HepG2 (cell line): ENCODE measurements at regions not wholly inside any gene's neighbourhood (a gene's known extent, or its start where the extent isn't known, plus 50 kb on each side); places are given as distances from the start of the nearest gene placed in this dataset.
A peak's percentile ranks its signal among the peaks of the same experiment; 100 is the strongest.

Experiments
- CCDC6 ChIP-seq: sonication (generic); formaldehyde crosslinking; IDR thresholded peaks from 2 replicates; pipeline ENCODE4 v1.8.1; 2022; ENCODE audit warnings: mild to moderate bottlenecking, missing genetic modification reagents, moderate library complexity
- DR1 ChIP-seq: sonication (generic); formaldehyde crosslinking; IDR thresholded peaks from 2 replicates; pipeline ENCODE4 v1.8.0; 2021; ENCODE audit warnings: mild to moderate bottlenecking, missing genetic modification reagents, inconsistent platforms
- GLI4 ChIP-seq: sonication (generic); formaldehyde crosslinking; IDR thresholded peaks from 2 replicates; pipeline ENCODE4 v1.5.1; 2020; ENCODE audit warnings: missing genetic modification reagents, mild to moderate bottlenecking, moderate library complexity, borderline replicate concordance
- KLF13 ChIP-seq: sonication (generic); formaldehyde crosslinking; IDR thresholded peaks from 2 replicates; pipeline ENCODE4 v1.4.0; 2020; ENCODE audit warnings: mild to moderate bottlenecking, missing genetic modification reagents
- MIER3 ChIP-seq: IDR thresholded peaks from 2 replicates; pipeline ENCODE4 v1.6.1; 2016; ENCODE audit warnings: missing compliant biosample characterization, borderline replicate concordance
- NAIF1 ChIP-seq: sonication (generic); formaldehyde crosslinking; IDR thresholded peaks from 2 replicates; pipeline ENCODE4 v1.5.0; 2020; ENCODE audit warnings: mild to moderate bottlenecking, missing genetic modification reagents, borderline replicate concordance
- POLR2AphosphoS5 ChIP-seq: IDR thresholded peaks from 2 replicates; pipeline ENCODE4 v1.6.1; 2012; ENCODE audit warnings: low read depth, low read length
- SIX1 ChIP-seq: sonication (generic); formaldehyde crosslinking; IDR thresholded peaks from 2 replicates; pipeline ENCODE4 v1.4.0; 2020; ENCODE audit warnings: missing genetic modification reagents, borderline replicate concordance
- SRF ChIP-seq: IDR thresholded peaks from 2 replicates; pipeline ENCODE4 v1.6.1; 2011; ENCODE audit warnings: mild to moderate bottlenecking, low read depth, low read length, moderate library complexity
- ZMYM4 ChIP-seq: sonication (generic); formaldehyde crosslinking; IDR thresholded peaks from 2 replicates; pipeline ENCODE4 v1.8.1; 2023; ENCODE audit warnings: mild to moderate bottlenecking, missing genetic modification reagents
- ZNF547 ChIP-seq: sonication (generic); formaldehyde crosslinking; IDR thresholded peaks from 2 replicates; pipeline ENCODE4 v1.5.1; 2020; ENCODE audit warnings: mild to moderate bottlenecking, missing genetic modification reagents
- ZNF709 ChIP-seq: sonication (generic); formaldehyde crosslinking; IDR thresholded peaks from 2 replicates; pipeline ENCODE4 v1.5.0; 2020; ENCODE audit warnings: mild to moderate bottlenecking, missing genetic modification reagents
- ZNF747 ChIP-seq: sonication (generic); formaldehyde crosslinking; IDR thresholded peaks from 2 replicates; pipeline ENCODE4 v1.8.1; 2023; ENCODE audit warnings: missing genetic modification reagents, mild to moderate bottlenecking, borderline replicate concordance
- ZNF83 ChIP-seq: sonication (generic); formaldehyde crosslinking; IDR thresholded peaks from 2 replicates; pipeline ENCODE4 v1.4.0; 2020; ENCODE audit warnings: missing genetic modification reagents, mild to moderate bottlenecking, borderline replicate concordance
- ZSCAN30 ChIP-seq: sonication (generic); formaldehyde crosslinking; IDR thresholded peaks from 2 replicates; pipeline ENCODE4 v1.5.0; 2020; ENCODE audit warnings: mild to moderate bottlenecking, missing genetic modification reagents
- TF ChIP-seq, protein P1 (sequence below): sonication (generic); formaldehyde crosslinking; IDR thresholded peaks from 2 replicates; pipeline ENCODE4 v1.4.0; 2020; ENCODE audit warnings: missing genetic modification reagents
- TF ChIP-seq, protein P2 (sequence below): IDR thresholded peaks from 2 replicates; pipeline ENCODE4 v1.6.1; 2012; ENCODE audit warnings: low read depth, low read length, improper control_type of control experiment
- TF ChIP-seq, protein P3 (sequence below), 2 experiments: sonication (generic) in 1 of 2; formaldehyde crosslinking in 1 of 2; IDR thresholded peaks; 2 replicates each; pipeline versions ENCODE4 v1.4.0 to v1.6.1; 2016 to 2020; ENCODE audit warnings: borderline replicate concordance in 1 of 2, low read depth in 1 of 2, mild to moderate bottlenecking in 1 of 2, missing genetic modification reagents in 1 of 2
- TF ChIP-seq, protein P4 (sequence below): sonication (generic); formaldehyde crosslinking; conservative IDR thresholded peaks from 2 replicates; pipeline ENCODE4 v1.8.0; 2022; ENCODE audit warnings: missing genetic modification reagents

DNA sequence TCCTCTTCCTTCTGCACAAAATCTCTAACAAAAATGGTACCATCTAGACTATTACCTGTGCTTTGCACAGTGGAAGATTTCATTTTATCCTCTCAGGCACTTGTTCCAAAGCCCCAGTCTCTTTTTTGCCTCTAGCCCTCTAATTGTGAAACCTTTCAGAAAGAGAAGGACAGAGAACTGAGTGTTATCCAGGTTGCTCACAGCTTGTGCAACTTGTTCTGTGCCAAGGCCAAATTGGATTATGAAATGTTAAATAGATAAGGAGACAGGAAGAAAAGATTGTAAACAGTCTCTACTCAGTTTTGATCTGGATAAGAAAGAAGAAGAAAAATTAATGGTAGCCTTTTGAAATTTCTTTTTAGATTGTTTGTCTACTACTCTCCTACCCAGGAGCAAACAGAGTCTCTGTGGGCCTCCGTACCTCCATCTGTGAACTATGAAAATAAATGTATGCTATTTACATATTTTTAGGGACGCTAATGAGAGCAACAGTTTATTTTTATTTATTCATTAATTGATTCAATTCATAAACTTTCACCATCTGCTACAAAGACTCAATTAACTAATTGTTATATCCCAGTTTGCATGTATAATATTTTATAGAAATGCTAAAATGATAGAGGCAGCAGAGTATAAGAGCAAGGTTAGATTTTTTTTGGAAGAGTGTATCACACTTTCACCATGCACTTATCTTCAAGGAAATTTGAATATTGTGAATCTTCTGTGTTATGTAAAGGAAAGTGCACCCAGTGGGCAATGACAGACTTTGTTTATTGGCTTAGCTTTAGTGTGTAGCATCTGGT is 339.0 kb upstream of the ETAA1 start (continued):
- TF ChIP-seq, protein P1, sequence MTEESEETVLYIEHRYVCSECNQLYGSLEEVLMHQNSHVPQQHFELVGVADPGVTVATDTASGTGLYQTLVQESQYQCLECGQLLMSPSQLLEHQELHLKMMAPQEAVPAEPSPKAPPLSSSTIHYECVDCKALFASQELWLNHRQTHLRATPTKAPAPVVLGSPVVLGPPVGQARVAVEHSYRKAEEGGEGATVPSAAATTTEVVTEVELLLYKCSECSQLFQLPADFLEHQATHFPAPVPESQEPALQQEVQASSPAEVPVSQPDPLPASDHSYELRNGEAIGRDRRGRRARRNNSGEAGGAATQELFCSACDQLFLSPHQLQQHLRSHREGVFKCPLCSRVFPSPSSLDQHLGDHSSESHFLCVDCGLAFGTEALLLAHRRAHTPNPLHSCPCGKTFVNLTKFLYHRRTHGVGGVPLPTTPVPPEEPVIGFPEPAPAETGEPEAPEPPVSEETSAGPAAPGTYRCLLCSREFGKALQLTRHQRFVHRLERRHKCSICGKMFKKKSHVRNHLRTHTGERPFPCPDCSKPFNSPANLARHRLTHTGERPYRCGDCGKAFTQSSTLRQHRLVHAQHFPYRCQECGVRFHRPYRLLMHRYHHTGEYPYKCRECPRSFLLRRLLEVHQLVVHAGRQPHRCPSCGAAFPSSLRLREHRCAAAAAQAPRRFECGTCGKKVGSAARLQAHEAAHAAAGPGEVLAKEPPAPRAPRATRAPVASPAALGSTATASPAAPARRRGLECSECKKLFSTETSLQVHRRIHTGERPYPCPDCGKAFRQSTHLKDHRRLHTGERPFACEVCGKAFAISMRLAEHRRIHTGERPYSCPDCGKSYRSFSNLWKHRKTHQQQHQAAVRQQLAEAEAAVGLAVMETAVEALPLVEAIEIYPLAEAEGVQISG (CRISPR knock-in tag) = no peak
- TF ChIP-seq SRF = no peak
- peak; percentile 84 for TF ChIP-seq ZMYM4
- TF ChIP-seq, protein P2, sequence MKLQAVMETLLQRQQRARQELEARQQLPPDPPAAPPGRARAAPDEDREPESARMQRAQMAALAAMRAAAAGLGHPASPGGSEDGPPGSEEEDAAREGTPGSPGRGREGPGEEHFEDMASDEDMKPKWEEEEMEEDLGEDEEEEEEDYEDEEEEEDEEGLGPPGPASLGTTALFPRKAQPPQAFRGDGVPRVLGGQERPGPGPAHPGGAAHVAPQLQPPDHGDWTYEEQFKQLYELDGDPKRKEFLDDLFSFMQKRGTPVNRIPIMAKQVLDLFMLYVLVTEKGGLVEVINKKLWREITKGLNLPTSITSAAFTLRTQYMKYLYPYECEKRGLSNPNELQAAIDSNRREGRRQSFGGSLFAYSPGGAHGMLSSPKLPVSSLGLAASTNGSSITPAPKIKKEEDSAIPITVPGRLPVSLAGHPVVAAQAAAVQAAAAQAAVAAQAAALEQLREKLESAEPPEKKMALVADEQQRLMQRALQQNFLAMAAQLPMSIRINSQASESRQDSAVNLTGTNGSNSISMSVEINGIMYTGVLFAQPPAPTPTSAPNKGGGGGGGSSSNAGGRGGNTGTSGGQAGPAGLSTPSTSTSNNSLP = peak; percentile 82
- TF ChIP-seq ZNF747 (CRISPR knock-in tag) = no peak
- TF ChIP-seq, protein P3, sequence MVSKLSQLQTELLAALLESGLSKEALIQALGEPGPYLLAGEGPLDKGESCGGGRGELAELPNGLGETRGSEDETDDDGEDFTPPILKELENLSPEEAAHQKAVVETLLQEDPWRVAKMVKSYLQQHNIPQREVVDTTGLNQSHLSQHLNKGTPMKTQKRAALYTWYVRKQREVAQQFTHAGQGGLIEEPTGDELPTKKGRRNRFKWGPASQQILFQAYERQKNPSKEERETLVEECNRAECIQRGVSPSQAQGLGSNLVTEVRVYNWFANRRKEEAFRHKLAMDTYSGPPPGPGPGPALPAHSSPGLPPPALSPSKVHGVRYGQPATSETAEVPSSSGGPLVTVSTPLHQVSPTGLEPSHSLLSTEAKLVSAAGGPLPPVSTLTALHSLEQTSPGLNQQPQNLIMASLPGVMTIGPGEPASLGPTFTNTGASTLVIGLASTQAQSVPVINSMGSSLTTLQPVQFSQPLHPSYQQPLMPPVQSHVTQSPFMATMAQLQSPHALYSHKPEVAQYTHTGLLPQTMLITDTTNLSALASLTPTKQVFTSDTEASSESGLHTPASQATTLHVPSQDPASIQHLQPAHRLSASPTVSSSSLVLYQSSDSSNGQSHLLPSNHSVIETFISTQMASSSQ (IDR thresholded peaks at IDR 0.05; ENCODE audit: low read depth) = no peak
- TF ChIP-seq, protein P3 (CRISPR knock-in tag; IDR thresholded peaks at IDR 0.05; ENCODE audit: borderline replicate concordance) = peak; percentile 46; the same call in 1 of the 2 replicates
- TF ChIP-seq, protein P4, sequence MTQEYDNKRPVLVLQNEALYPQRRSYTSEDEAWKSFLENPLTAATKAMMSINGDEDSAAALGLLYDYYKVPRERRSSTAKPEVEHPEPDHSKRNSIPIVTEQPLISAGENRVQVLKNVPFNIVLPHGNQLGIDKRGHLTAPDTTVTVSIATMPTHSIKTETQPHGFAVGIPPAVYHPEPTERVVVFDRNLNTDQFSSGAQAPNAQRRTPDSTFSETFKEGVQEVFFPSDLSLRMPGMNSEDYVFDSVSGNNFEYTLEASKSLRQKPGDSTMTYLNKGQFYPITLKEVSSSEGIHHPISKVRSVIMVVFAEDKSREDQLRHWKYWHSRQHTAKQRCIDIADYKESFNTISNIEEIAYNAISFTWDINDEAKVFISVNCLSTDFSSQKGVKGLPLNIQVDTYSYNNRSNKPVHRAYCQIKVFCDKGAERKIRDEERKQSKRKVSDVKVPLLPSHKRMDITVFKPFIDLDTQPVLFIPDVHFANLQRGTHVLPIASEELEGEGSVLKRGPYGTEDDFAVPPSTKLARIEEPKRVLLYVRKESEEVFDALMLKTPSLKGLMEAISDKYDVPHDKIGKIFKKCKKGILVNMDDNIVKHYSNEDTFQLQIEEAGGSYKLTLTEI = no peak
- no peak for TF ChIP-seq CCDC6 (CRISPR knock-in tag)
- TF ChIP-seq ZSCAN30 (CRISPR knock-in tag) = no peak
- no peak for TF ChIP-seq NAIF1 (CRISPR knock-in tag)
- TF ChIP-seq ZNF709 (CRISPR knock-in tag) = no peak
- TF ChIP-seq ZNF83 = no peak
- TF ChIP-seq POLR2AphosphoS5 = no peak
- TF ChIP-seq ZNF547 (CRISPR knock-in tag) = no peak
- TF ChIP-seq SIX1 (CRISPR knock-in tag) = no peak; the same call in 1 of the 2 replicates
- no peak for TF ChIP-seq KLF13 (CRISPR knock-in tag)
- TF ChIP-seq GLI4 = no peak
- TF ChIP-seq DR1 (CRISPR knock-in tag) = no peak
- TF ChIP-seq MIER3 (CRISPR knock-in tag) = peak; percentile 75; the same call in 1 of the 2 replicates
